Liver (tissue), 8 donors: ENCODE measurements at regions not wholly inside any gene's neighbourhood (a gene's known extent, or its start where the extent isn't known, plus 50 kb on each side); places are given as distances from the start of the nearest gene placed in this dataset.

Experiments
- DNase-seq: peaks from one replicate; pipeline ENCODE4 v3.0.0-alpha.2; 2017; ENCODE audit warnings: low spot score
- H3K27ac ChIP-seq, 2 donors: one replicate each; pipeline ENCODE4 v1.7.0; 2013; ENCODE audit warnings: inconsistent platforms in 2 of 2, low read length in 2 of 2, control low read depth in 1 of 2, low read depth in 1 of 2, mild to moderate bottlenecking in 1 of 2
- H3K27me3 ChIP-seq, 4 donors: one replicate each; pipeline versions ENCODE4 v1.6.1 to v1.7.0; 2013; ENCODE audit warnings: low read length in 3 of 4, inconsistent platforms in 1 of 4, mild to moderate bottlenecking in 1 of 4, moderate library complexity in 1 of 4; ENCODE audit not compliant: control insufficient read depth in 4 of 4, insufficient read depth in 4 of 4
- H3K36me3 ChIP-seq, 4 donors: one replicate each; pipeline versions ENCODE4 v1.6.1 to v1.7.0; 2013; ENCODE audit warnings: low read length in 3 of 4, mild to moderate bottlenecking in 3 of 4, low read depth in 1 of 4, moderate library complexity in 1 of 4; ENCODE audit not compliant: control insufficient read depth in 4 of 4, insufficient read depth in 3 of 4
- H3K4me1 ChIP-seq, 4 donors: one replicate each; pipeline versions ENCODE4 v1.6.1 to v1.7.0; 2013; ENCODE audit warnings: low read length in 3 of 4, mild to moderate bottlenecking in 3 of 4, moderate library complexity in 1 of 4; ENCODE audit not compliant: control insufficient read depth in 4 of 4, insufficient read depth in 4 of 4
- H3K4me3 ChIP-seq, 3 donors: one replicate each; pipeline versions ENCODE4 v1.6.1 to v1.7.0; 2013; ENCODE audit warnings: low read length in 3 of 3, control low read depth in 1 of 3, low read depth in 1 of 3, mild to moderate bottlenecking in 1 of 3
- H3K9ac ChIP-seq, 2 donors: one replicate each; pipeline ENCODE4 v1.7.0; 2013; ENCODE audit warnings: low read length in 2 of 2, mild to moderate bottlenecking in 2 of 2, moderate library complexity in 2 of 2, control low read depth in 1 of 2, low read depth in 1 of 2
- H3K9me3 ChIP-seq, 4 donors: one replicate each; pipeline versions ENCODE4 v1.6.1 to v1.7.0; 2013; ENCODE audit warnings: low read length in 3 of 4; ENCODE audit not compliant: control insufficient read depth in 4 of 4
- EGR1 ChIP-seq, 2 donors: IDR thresholded peaks; 2 replicates each; pipeline ENCODE4 v1.6.1; 2016 to 2018; ENCODE audit warnings: antibody characterized with exemption in 2 of 2, low read depth in 2 of 2
- HNF4G ChIP-seq: IDR thresholded peaks from 2 replicates; pipeline ENCODE4 v1.6.1; 2016; ENCODE audit warnings: antibody characterized with exemption
- JUND ChIP-seq, 2 donors: IDR thresholded peaks; 2 replicates each; pipeline ENCODE4 v1.6.1; 2016; ENCODE audit warnings: antibody characterized with exemption in 2 of 2
- NR2F2 ChIP-seq: IDR thresholded peaks from 2 replicates; pipeline ENCODE4 v1.6.1; 2016; ENCODE audit warnings: antibody characterized with exemption
- RAD21 ChIP-seq, 2 donors: IDR thresholded peaks; 2 replicates each; pipeline ENCODE4 v1.6.1; 2016; ENCODE audit warnings: antibody characterized with exemption in 2 of 2, mild to moderate bottlenecking in 2 of 2
- SP1 ChIP-seq: IDR thresholded peaks from 2 replicates; pipeline ENCODE4 v1.6.1; 2018; ENCODE audit warnings: antibody characterized with exemption, mild to moderate bottlenecking
- WGBS: extraction: QIAGEN DNeasy Blood & Tissue Kit; methylation state at CpG from one replicate; pipeline ENCODE4 v1.1.7; 2013; 5-methylcytosine and 5-hydroxymethylcytosine counted together
- TF ChIP-seq, protein P1 (sequence below): fragments of 150-350 bp; IDR thresholded peaks from 2 replicates; pipeline ENCODE4 v1.5.1; 2017; ENCODE audit warnings: improper control_type of control experiment, low read depth, low read length; ENCODE audit not compliant: missing input control
- TF ChIP-seq, protein P2 (sequence below): IDR thresholded peaks from 2 replicates; pipeline ENCODE4 v1.6.1; 2016; ENCODE audit warnings: antibody characterized with exemption
- TF ChIP-seq, protein P3 (sequence below): IDR thresholded peaks from 2 replicates; pipeline ENCODE4 v1.6.1; 2016; ENCODE audit warnings: antibody characterized with exemption
- donor health status: healthy.
- donor health status: healthy.
- donor health status: healthy.
- donor health status: healthy.
- donor health status: healthy.

DNA sequence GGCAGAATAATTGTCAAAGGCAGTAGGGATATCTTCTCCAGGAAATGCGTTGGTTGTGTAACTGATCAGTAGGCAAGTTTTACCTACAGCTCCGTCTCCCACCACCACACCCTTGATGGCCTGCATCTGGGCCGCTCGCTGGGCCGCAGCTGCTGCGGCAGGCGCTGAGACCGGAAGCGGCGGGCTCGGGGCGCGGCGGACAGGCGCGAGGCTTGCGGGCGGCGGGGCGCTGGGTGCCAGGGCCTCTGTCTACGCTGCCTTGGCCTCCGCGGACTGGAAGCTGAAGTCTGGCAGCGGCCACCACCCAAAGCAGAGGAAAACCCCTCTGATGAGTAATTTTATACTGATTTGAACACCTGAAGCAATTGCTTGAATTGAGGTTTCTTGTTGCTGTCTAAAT, 124.2 kb upstream of the ZIC3 start:
- WGBS = 83% methylated on average over 24 of the region's 24 CpGs

DNA sequence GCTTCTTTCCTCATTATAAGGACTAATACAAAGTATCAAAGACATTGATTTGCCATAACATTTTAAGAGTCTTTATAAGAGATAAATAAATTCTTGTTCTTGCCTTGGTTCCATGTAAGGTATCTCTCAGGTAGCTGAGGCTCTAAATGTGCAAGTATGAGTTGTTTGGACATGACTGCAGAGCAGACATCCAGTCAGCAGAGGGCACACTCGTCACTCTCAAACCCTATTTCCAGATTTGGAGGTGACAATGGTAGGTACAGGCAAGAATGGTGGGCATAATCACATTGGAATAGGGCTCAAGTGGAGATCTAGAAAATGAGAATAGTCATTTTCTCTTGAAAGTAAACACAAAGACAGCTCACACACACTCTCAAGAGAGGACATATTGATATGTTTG, 133.3 kb upstream of the ZIC3 start:
- H3K27me3 ChIP-seq = peaks cover 0 to 11% (median under 1%) of the 10 kb centered on the region in 4 donors
- DNase-seq = no peak
- H3K4me3 ChIP-seq = no peak overlapping the region
- no peaks in the 10 kb centered on the region for H3K9me3 ChIP-seq
- H3K27ac ChIP-seq = no peak overlapping the region
- peak; percentile 41 to 72 for TF ChIP-seq RAD21 (IDR thresholded peaks at IDR 0.05)
- TF ChIP-seq, protein P1, sequence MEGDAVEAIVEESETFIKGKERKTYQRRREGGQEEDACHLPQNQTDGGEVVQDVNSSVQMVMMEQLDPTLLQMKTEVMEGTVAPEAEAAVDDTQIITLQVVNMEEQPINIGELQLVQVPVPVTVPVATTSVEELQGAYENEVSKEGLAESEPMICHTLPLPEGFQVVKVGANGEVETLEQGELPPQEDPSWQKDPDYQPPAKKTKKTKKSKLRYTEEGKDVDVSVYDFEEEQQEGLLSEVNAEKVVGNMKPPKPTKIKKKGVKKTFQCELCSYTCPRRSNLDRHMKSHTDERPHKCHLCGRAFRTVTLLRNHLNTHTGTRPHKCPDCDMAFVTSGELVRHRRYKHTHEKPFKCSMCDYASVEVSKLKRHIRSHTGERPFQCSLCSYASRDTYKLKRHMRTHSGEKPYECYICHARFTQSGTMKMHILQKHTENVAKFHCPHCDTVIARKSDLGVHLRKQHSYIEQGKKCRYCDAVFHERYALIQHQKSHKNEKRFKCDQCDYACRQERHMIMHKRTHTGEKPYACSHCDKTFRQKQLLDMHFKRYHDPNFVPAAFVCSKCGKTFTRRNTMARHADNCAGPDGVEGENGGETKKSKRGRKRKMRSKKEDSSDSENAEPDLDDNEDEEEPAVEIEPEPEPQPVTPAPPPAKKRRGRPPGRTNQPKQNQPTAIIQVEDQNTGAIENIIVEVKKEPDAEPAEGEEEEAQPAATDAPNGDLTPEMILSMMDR = peak; percentile 39
- TF ChIP-seq JUND (IDR thresholded peaks at IDR 0.05) = no peak
- H3K4me1 ChIP-seq = peaks cover 0 to 14% (median 10%) of the 10 kb centered on the region in 4 donors
- H3K9ac ChIP-seq = no peak overlapping the region
- WGBS = 0% methylated on average over 1 of the region's 1 CpG
- no peaks in the 10 kb centered on the region for H3K36me3 ChIP-seq

More for the DNA sequence above, 124.2 kb upstream of the ZIC3 start:
- H3K27ac ChIP-seq = no peak overlapping the region
- no peak overlapping the region for H3K9ac ChIP-seq
- no peaks in the 10 kb centered on the region for H3K4me1 ChIP-seq
- H3K4me3 ChIP-seq = no peak overlapping the region
- H3K27me3 ChIP-seq = peaks cover 0 to 4% (median 1%) of the 10 kb centered on the region in 4 donors
- no peak for DNase-seq
- TF ChIP-seq SP1 = no peak
- no peaks in the 10 kb centered on the region for H3K9me3 ChIP-seq
- H3K36me3 ChIP-seq = no peaks in the 10 kb centered on the region

DNA sequence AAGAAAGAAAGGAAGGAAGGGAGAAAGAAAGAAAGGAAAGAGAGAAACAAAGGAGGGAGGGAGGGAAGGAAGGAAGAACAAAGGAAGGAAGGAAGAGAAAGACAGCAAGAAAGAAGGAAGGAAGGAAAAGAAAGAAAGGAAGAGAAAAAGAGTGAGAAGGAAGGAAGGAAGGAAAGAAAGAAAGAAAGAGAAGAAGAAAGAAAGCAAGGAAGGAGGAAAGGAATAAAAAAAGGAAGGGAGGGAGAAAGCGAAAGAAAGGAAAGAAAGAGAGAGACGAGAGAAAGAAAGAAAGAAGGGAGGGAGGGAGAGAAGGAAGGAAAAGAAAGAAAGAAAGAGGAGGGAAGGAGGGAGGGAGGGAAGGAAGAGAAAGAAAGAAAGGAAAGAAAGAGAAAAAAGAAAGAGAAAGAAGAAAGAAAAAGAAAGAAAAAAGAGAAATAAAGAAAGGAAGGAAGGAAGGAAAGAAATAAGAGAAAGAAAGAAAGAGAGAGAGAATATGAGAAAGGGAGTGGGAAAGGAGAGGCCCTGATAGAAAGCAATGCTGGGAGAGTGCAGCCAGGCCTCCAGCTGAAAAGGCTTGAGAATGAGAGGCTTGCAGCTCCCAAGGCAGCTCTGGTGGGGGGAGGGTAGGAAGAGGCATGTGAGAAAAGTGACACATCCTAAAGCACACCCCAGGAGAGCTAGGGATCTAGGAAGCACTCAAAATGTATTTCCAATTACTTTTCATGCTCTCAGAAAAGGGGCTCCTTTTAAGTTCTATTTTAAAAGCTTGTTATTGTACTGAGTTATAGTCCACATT, 134.0 kb upstream of the ZIC3 start:
- peaks cover 4 to 20% (median 16%) of the 10 kb centered on the region in 4 donors for H3K4me1 ChIP-seq
- no peak overlapping the region for H3K9ac ChIP-seq
- peaks cover 0 to 14% (median 1%) of the 10 kb centered on the region in 4 donors for H3K27me3 ChIP-seq
- TF ChIP-seq JUND (IDR thresholded peaks at IDR 0.05) (no peak), NR2F2 (no peak), RAD21 (IDR thresholded peaks at IDR 0.05) (no peak)
- TF ChIP-seq, protein P2, sequence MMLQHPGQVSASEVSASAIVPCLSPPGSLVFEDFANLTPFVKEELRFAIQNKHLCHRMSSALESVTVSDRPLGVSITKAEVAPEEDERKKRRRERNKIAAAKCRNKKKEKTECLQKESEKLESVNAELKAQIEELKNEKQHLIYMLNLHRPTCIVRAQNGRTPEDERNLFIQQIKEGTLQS = no peak
- no peak overlapping the region for H3K27ac ChIP-seq
- no peak for DNase-seq
- H3K9me3 ChIP-seq = no peaks in the 10 kb centered on the region
- 31% methylated on average over 2 of the region's 2 CpGs for WGBS
- no peak overlapping the region for H3K4me3 ChIP-seq
- no peaks in the 10 kb centered on the region for H3K36me3 ChIP-seq

DNA sequence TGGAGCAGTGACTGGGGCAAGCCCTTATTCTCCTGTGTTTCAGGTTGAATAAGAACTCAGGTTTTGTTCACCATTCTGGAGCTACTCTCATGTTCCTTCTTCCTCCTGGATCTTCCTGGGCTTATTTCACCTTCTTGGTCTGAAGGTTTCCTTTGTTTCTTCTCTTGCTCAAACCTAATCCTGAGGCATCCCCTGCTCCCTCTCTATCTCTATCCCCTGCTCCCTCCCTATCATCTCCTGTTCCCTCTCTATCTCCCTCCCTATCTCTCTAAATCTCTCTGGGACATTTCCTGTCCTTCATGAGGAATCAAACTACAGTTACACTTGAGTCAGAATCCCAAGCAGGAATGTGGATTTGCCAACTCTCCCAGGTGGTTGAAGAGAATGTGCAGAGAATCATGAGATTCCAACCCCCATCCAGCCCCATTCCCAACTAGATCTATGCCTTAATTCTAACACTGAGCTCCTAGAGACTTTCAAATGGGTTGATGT, 134.9 kb upstream of the ZIC3 start:
- TF ChIP-seq EGR1 (IDR thresholded peaks at IDR 0.05; ENCODE audit: low read depth in 2 of 2) = no peak
- TF ChIP-seq HNF4G = no peak
- TF ChIP-seq, protein P3, sequence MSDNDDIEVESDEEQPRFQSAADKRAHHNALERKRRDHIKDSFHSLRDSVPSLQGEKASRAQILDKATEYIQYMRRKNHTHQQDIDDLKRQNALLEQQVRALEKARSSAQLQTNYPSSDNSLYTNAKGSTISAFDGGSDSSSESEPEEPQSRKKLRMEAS = no peak
- Histone ChIP-seq H3K4me1 (peaks cover 4 to 20% (median 16%) of the 10 kb centered on the region in 4 donors), H3K9ac (no peak overlapping the region), H3K27me3 (peaks cover 0 to 14% (median 1%) of the 10 kb centered on the region in 4 donors), H3K27ac (no peak overlapping the region), H3K36me3 (no peaks in the 10 kb centered on the region), H3K4me3 (no peak overlapping the region), H3K9me3 (no peaks in the 10 kb centered on the region)
- no peak for DNase-seq
